Endodermal cell (in vitro differentiated cells): ENCODE measurements at regions not wholly inside any gene's neighbourhood (a gene's known extent, or its start where the extent isn't known, plus 50 kb on each side); places are given as distances from the start of the nearest gene placed in this dataset.

Source experiments
- DNase-seq: peaks from one replicate; pipeline ENCODE4 v3.0.0-alpha.2; 2017
- H3K27ac ChIP-seq: 2 replicates; pipeline ENCODE4 v1.5.1; 2013; ENCODE audit warnings: mild to moderate bottlenecking, low read depth, low read length, moderate library complexity
- H3K27me3 ChIP-seq: 2 replicates; pipeline ENCODE4 v1.6.1; 2013; ENCODE audit warnings: mild to moderate bottlenecking, low read length, moderate library complexity; ENCODE audit not compliant: insufficient read depth, control insufficient read depth, poor library complexity, severe bottlenecking
- H3K36me3 ChIP-seq: 2 replicates; pipeline ENCODE4 v1.7.0; 2013; ENCODE audit warnings: mild to moderate bottlenecking, low read length, moderate library complexity; ENCODE audit not compliant: control insufficient read depth, insufficient read depth
- H3K4me1 ChIP-seq: one replicate; pipeline ENCODE4 v1.7.0; 2013; ENCODE audit warnings: low read length; ENCODE audit not compliant: control insufficient read depth, insufficient read depth
- H3K4me3 ChIP-seq: 2 replicates; pipeline ENCODE4 v1.5.1; 2013; ENCODE audit warnings: mild to moderate bottlenecking, low read length, moderate library complexity
- H3K9ac ChIP-seq: 2 replicates; pipeline ENCODE4 v1.6.1; 2013; ENCODE audit warnings: mild to moderate bottlenecking, low read length, moderate library complexity; ENCODE audit not compliant: poor library complexity, severe bottlenecking; ENCODE audit errors: extremely low read depth
- H3K9me3 ChIP-seq: 2 replicates; pipeline ENCODE4 v1.6.1; 2013; ENCODE audit warnings: mild to moderate bottlenecking, low read length, moderate library complexity; ENCODE audit not compliant: control insufficient read depth
- H3K27ac Mint-ChIP-seq: 2 replicates; pipeline ENCODE4 v1.8.0; 2020; ENCODE audit warnings: mixed read lengths
- H3K27me3 Mint-ChIP-seq: 2 replicates; pipeline ENCODE4 v1.8.0; 2021; ENCODE audit warnings: mild to moderate bottlenecking, mixed read lengths; ENCODE audit not compliant: insufficient read depth
- H3K36me3 Mint-ChIP-seq: 2 replicates; pipeline ENCODE4 v1.8.0; 2020; ENCODE audit warnings: low read depth, mixed read lengths
- H3K4me1 Mint-ChIP-seq: 2 replicates; pipeline ENCODE4 v1.8.0; 2020; ENCODE audit warnings: mixed read lengths
- H3K4me3 Mint-ChIP-seq: 2 replicates; pipeline ENCODE4 v1.8.0; 2020; ENCODE audit warnings: mild to moderate bottlenecking, moderate library complexity, mixed read lengths
- H3K9me3 Mint-ChIP-seq: 2 replicates; pipeline ENCODE4 v1.8.0; 2020; ENCODE audit warnings: mild to moderate bottlenecking, mixed read lengths
- WGBS, 2 experiments: methylation state at CpG; one replicate each; pipeline versions ENCODE4 v1.1.5 to v1.1.7; 2013; ENCODE audit warnings: missing lambda C conversion rate in 2 of 2, mixed read lengths in 1 of 2; ENCODE audit not compliant: insufficient coverage in 1 of 2, insufficient read length in 1 of 2; 5-methylcytosine and 5-hydroxymethylcytosine counted together
- TF ChIP-seq, protein P1 (sequence below): fragments of 200-600 bp; sonication (generic); conservative IDR thresholded peaks from 2 replicates; pipeline ENCODE4 v1.5.0; 2021; ENCODE audit warnings: antibody characterized with exemption, mild to moderate bottlenecking

DNA sequence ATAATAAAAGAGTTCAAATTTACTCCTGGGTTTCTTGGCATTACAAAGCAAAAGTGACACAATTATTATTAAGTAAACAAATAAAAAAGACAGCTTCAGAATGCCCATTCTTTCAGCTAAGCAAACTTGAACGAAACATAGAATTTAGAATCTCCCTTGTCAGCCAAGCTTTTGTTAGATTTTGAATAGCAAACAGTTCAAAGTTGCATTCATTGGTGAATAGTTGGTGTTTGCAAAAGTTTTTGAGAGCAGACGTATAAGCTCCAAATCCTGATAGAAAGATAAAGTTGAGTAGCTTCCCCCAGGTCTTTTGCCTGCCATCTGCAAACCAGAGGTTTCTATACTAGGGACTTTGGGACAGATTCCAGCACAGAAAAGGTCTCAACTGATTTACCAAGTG is 434.3 kb upstream of the TNP1 start:
- peaks cover 13% of the 10 kb centered on the region for H3K4me1 Mint-ChIP-seq
- Histone ChIP-seq H3K9ac (no peak overlapping the region), H3K4me1 (peaks cover 8% of the 10 kb centered on the region), H3K27ac (no peak overlapping the region), H3K4me3 (no peak overlapping the region), H3K27me3 (no peaks in the 10 kb centered on the region), H3K36me3 (no peaks in the 10 kb centered on the region), H3K9me3 (peaks cover 26% of the 10 kb centered on the region)
- H3K27ac Mint-ChIP-seq, result no peak overlapping the region
- 70 to 91% methylated on average over 2 of the region's 2 CpGs for WGBS, 2 experiments
- DNase-seq, result no peak
- no peak overlapping the region for H3K4me3 Mint-ChIP-seq
- H3K9me3 Mint-ChIP-seq, result peaks cover 12% of the 10 kb centered on the region
- H3K27me3 Mint-ChIP-seq, result peaks cover 4% of the 10 kb centered on the region
- TF ChIP-seq, protein P1, sequence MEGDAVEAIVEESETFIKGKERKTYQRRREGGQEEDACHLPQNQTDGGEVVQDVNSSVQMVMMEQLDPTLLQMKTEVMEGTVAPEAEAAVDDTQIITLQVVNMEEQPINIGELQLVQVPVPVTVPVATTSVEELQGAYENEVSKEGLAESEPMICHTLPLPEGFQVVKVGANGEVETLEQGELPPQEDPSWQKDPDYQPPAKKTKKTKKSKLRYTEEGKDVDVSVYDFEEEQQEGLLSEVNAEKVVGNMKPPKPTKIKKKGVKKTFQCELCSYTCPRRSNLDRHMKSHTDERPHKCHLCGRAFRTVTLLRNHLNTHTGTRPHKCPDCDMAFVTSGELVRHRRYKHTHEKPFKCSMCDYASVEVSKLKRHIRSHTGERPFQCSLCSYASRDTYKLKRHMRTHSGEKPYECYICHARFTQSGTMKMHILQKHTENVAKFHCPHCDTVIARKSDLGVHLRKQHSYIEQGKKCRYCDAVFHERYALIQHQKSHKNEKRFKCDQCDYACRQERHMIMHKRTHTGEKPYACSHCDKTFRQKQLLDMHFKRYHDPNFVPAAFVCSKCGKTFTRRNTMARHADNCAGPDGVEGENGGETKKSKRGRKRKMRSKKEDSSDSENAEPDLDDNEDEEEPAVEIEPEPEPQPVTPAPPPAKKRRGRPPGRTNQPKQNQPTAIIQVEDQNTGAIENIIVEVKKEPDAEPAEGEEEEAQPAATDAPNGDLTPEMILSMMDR, result no peak
- H3K36me3 Mint-ChIP-seq, result peaks cover 3% of the 10 kb centered on the region

DNA sequence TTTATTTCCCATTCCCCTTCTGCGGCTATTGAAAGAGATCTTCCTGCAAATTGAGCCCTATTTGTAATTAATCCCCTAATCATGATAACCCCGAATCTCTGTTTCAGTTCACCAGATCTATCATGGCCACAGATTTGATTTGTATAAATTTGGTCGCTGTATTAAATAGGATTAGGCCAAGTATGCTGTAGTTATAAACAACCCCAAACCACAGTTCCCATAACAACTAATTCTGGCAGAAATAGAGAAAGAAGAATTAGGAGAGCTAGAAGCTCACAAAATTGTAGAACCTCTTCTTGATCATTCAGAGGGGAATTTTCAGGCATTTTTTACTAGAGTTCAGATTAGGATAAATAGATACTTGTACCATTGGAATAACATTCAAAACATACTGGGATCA is 433.7 kb upstream of the TNP1 start:
- DNase-seq, result no peak
- Mint-ChIP-seq H3K4me3 (no peak overlapping the region), H3K4me1 (peaks cover 15% of the 10 kb centered on the region), H3K9me3 (peaks cover 16% of the 10 kb centered on the region), H3K36me3 (peaks cover 3% of the 10 kb centered on the region), H3K27me3 (peaks cover 4% of the 10 kb centered on the region), H3K27ac (no peak overlapping the region)
- Histone ChIP-seq H3K27me3 (no peaks in the 10 kb centered on the region), H3K36me3 (no peaks in the 10 kb centered on the region), H3K9ac (no peak overlapping the region), H3K4me3 (no peak overlapping the region), H3K4me1 (peaks cover 8% of the 10 kb centered on the region), H3K9me3 (peaks cover 29% of the 10 kb centered on the region), H3K27ac (no peak overlapping the region)
- TF ChIP-seq, protein P1, result no peak
- 80 to 95% methylated on average over 1 to 2 of the region's 3 CpGs for WGBS, 2 experiments

DNA sequence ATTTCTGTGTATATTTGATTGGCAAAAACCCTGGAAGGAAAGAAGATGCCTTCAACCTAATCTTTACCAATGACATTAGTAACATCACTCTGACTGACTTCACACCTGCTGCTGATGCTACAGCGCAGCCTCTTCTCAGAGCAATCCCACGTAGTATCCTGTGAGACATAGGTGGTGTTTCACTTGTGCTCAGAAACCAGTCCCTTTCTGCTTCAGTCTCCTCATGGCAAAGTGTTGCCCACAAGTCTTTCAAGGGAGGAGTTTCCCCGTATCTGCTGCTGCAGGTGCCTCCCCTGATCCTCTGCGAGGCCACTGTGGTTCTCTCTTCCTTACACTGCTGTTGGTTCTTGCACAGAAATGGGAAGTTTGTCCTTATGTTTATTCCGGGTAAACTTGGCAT is 433.2 kb upstream of the TNP1 start:
- no peak overlapping the region for H3K9ac ChIP-seq
- no peak overlapping the region for H3K4me3 ChIP-seq
- TF ChIP-seq, protein P1, result no peak
- peaks cover 3% of the 10 kb centered on the region for H3K36me3 Mint-ChIP-seq
- peaks cover 22% of the 10 kb centered on the region for H3K9me3 Mint-ChIP-seq
- H3K9me3 ChIP-seq, result peaks cover 32% of the 10 kb centered on the region
- H3K4me3 Mint-ChIP-seq, result no peak overlapping the region
- 90 to 100% methylated on average over 3 to 5 of the region's 5 CpGs for WGBS, 2 experiments
- H3K27ac Mint-ChIP-seq, result no peak overlapping the region
- H3K27me3 Mint-ChIP-seq, result peaks cover 4% of the 10 kb centered on the region
- DNase-seq, result no peak
- no peak overlapping the region for H3K27ac ChIP-seq
- H3K36me3 ChIP-seq, result peaks cover 2% of the 10 kb centered on the region
- H3K4me1 Mint-ChIP-seq, result peaks cover 15% of the 10 kb centered on the region
- H3K27me3 ChIP-seq, result no peaks in the 10 kb centered on the region
- peaks cover 8% of the 10 kb centered on the region for H3K4me1 ChIP-seq
